Adipocyte (in vitro differentiated cells): ENCODE measurements at regions not wholly inside any gene's neighbourhood (a gene's known extent, or its start where the extent isn't known, plus 50 kb on each side); places are given as distances from the start of the nearest gene placed in this dataset.
"Not testable (repeated sequence)": the region's sequence is repeated elsewhere in the genome, so short reads cannot be mapped to it uniquely, and the experiment has no call there.

Source experiments
- DNase-seq: peaks from one replicate; pipeline ENCODE4 v3.0.0-alpha.2; 2015; ENCODE audit warnings: low read depth
- H3K27me3 ChIP-seq: replicated peaks from 2 replicates; pipeline ENCODE4 v1.7.0; 2013; ENCODE audit warnings: mild to moderate bottlenecking, low read length, moderate library complexity; ENCODE audit not compliant: control insufficient read depth, insufficient read depth
- H3K36me3 ChIP-seq: 2 replicates; pipeline ENCODE4 v1.7.0; 2013; ENCODE audit warnings: low read length, mild to moderate bottlenecking, moderate library complexity; ENCODE audit not compliant: control insufficient read depth, insufficient read depth, severe bottlenecking
- H3K4me1 ChIP-seq: 2 replicates; pipeline ENCODE4 v1.7.0; 2013; ENCODE audit warnings: mild to moderate bottlenecking, low read length, moderate library complexity; ENCODE audit not compliant: control insufficient read depth, insufficient read depth
- H3K4me3 ChIP-seq: 2 replicates; pipeline ENCODE4 v1.7.0; 2013; ENCODE audit warnings: mild to moderate bottlenecking, low read length, moderate library complexity
- H3K9ac ChIP-seq: 2 replicates; pipeline ENCODE4 v1.7.0; 2013; ENCODE audit warnings: mild to moderate bottlenecking, low read length, moderate library complexity
- H3K9me3 ChIP-seq: 2 replicates; pipeline ENCODE4 v1.7.0; 2013; ENCODE audit warnings: mild to moderate bottlenecking, low read length, moderate library complexity; ENCODE audit not compliant: control insufficient read depth

DNA sequence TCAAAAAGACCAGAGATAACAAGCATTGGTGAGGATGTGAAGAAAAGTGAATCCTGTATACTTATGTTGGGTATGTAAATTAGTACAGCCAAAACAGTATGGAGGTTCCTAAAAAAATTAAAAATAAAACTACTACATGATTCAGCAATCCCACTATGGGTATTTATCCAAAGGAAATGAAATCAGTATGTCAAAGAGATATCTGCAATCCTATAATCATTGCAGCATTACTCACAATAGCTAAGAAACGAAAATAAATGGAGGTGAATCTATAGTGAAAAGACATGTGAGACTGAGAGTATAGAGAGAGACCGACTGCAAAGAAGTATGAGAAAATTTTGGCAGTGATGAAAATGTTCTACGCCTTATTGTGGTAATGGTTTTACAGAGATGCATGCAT is 139.2 kb upstream of the TMEM168 start:
- Histone ChIP-seq H3K9ac (no peak overlapping the region), H3K4me1 (peaks cover 8% of the 10 kb centered on the region), H3K27me3 (no peaks in the 10 kb centered on the region), H3K4me3 (no peak overlapping the region), H3K9me3 (no peaks in the 10 kb centered on the region), H3K36me3 (no peaks in the 10 kb centered on the region)
- peak; percentile 22 for DNase-seq

GRCh38 chr7:112926018-112926417 is 135.8 kb upstream of the TMEM168 start:
- H3K9ac ChIP-seq, result no peak overlapping the region
- H3K4me3 ChIP-seq, result no peak overlapping the region
- H3K9me3 ChIP-seq, result no peaks in the 10 kb centered on the region
- H3K36me3 ChIP-seq, result no peaks in the 10 kb centered on the region
- H3K27me3 ChIP-seq, result no peaks in the 10 kb centered on the region
- DNase-seq, result no peak
- H3K4me1 ChIP-seq, result peaks cover 2% of the 10 kb centered on the region

GRCh38 chr7:112922546-112922945 is 132.4 kb upstream of the TMEM168 start:
- H3K4me3 ChIP-seq, H3K36me3 ChIP-seq, H3K9ac ChIP-seq, DNase-seq, H3K9me3 ChIP-seq, H3K4me1 ChIP-seq, H3K27me3 ChIP-seq: not testable (repeated sequence)

- not testable (repeated sequence) for DNase-seq, H3K4me3 ChIP-seq, H3K9ac ChIP-seq, H3K27me3 ChIP-seq, H3K4me1 ChIP-seq, H3K9me3 ChIP-seq
- peaks cover 14% of the 10 kb centered on the region for H3K36me3 ChIP-seq
Observed at GRCh38 chr7:112916431-112916830, 126.2 kb upstream of the TMEM168 start.

- H3K36me3 ChIP-seq, result peaks cover 17% of the 10 kb centered on the region
- H3K27me3 ChIP-seq, result no peaks in the 10 kb centered on the region
- no peak overlapping the region for H3K9ac ChIP-seq
- no peak for DNase-seq
- H3K4me1 ChIP-seq, result no peaks in the 10 kb centered on the region
- no peak overlapping the region for H3K4me3 ChIP-seq
- peaks cover 12% of the 10 kb centered on the region for H3K9me3 ChIP-seq
Observed at GRCh38 chr7:112908086-112908485, 117.9 kb upstream of the TMEM168 start.

GRCh38 chr7:112907658-112908057 is 117.5 kb upstream of the TMEM168 start:
- Histone ChIP-seq H3K4me1 (no peaks in the 10 kb centered on the region), H3K9me3 (peaks cover 12% of the 10 kb centered on the region), H3K36me3 (peaks cover 17% of the 10 kb centered on the region), H3K9ac (no peak overlapping the region), H3K27me3 (no peaks in the 10 kb centered on the region), H3K4me3 (no peak overlapping the region)
- no peak for DNase-seq

DNA sequence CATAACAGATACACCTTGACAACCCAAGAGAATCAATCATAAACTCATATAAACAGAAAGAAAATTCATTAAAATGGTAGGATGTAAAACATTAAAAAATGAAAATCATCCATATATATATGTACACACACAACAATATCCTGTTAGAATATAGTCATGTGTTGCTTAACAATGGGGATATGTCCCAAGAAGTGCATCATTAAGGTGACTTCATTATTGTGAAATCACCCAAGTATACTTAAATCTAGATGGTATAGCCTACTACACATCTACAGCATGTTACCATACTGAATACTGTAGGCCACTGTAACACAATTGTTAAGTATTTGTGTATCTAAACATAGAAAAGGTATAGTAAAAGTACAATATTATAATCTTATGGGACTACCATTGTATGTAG is 115.8 kb upstream of the TMEM168 start:
- peaks cover 12% of the 10 kb centered on the region for H3K9me3 ChIP-seq
- H3K36me3 ChIP-seq, result peaks cover 14% of the 10 kb centered on the region
- DNase-seq, result no peak
- H3K4me3 ChIP-seq, result no peak overlapping the region
- no peaks in the 10 kb centered on the region for H3K4me1 ChIP-seq
- H3K27me3 ChIP-seq, result no peaks in the 10 kb centered on the region
- H3K9ac ChIP-seq, result no peak overlapping the region

GRCh38 chr7:112905413-112905812 is 115.2 kb upstream of the TMEM168 start:
- H3K4me3 ChIP-seq, result no peak overlapping the region
- H3K27me3 ChIP-seq, result no peaks in the 10 kb centered on the region
- H3K9ac ChIP-seq, result no peak overlapping the region
- H3K9me3 ChIP-seq, result peaks cover 12% of the 10 kb centered on the region
- peaks cover 11% of the 10 kb centered on the region for H3K36me3 ChIP-seq
- H3K4me1 ChIP-seq, result no peaks in the 10 kb centered on the region
- DNase-seq, result no peak

GRCh38 chr7:112898432-112899290 is 108.5 kb upstream of the TMEM168 start:
- H3K4me3 ChIP-seq, result no peak overlapping the region
- H3K4me1 ChIP-seq, result no peaks in the 10 kb centered on the region
- DNase-seq, result peak; percentile 59
- no peaks in the 10 kb centered on the region for H3K27me3 ChIP-seq
- H3K9ac ChIP-seq, result no peak overlapping the region
- no peaks in the 10 kb centered on the region for H3K9me3 ChIP-seq
- H3K36me3 ChIP-seq, result peaks cover 10% of the 10 kb centered on the region

DNA sequence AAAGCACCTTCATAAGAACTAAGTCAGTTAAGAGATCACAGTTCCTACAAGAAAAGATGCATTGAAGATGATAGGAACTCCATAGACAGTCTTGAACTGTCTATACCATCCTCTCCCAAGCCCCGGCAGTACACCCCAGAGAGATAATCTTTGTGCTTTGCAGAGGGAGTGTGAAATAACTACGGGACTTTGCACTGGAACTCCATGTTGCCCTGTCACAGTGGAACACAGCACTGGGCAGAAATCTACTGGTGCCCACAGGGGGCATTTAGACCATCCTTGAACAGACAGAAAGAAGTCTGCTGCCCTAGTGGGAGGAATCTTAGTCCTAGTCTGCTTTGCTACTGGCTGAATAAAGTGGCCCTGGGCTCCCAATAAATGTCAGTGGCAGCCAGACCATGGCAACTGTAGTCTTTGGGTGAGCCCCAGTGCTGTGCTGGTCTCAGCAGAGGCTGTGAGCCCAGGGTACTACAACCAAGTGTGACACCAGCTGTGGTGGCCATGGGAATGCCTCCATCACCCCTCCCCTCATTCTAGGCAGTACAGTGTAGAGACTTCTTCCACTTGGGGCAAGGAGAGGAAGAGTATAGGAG is 107.7 kb upstream of the TMEM168 start:
- no peaks in the 10 kb centered on the region for H3K27me3 ChIP-seq
- no peaks in the 10 kb centered on the region for H3K9me3 ChIP-seq
- no peak overlapping the region for H3K4me3 ChIP-seq
- no peak overlapping the region for H3K9ac ChIP-seq
- H3K36me3 ChIP-seq, result peaks cover 16% of the 10 kb centered on the region
- no peaks in the 10 kb centered on the region for H3K4me1 ChIP-seq
- no peak for DNase-seq

DNA sequence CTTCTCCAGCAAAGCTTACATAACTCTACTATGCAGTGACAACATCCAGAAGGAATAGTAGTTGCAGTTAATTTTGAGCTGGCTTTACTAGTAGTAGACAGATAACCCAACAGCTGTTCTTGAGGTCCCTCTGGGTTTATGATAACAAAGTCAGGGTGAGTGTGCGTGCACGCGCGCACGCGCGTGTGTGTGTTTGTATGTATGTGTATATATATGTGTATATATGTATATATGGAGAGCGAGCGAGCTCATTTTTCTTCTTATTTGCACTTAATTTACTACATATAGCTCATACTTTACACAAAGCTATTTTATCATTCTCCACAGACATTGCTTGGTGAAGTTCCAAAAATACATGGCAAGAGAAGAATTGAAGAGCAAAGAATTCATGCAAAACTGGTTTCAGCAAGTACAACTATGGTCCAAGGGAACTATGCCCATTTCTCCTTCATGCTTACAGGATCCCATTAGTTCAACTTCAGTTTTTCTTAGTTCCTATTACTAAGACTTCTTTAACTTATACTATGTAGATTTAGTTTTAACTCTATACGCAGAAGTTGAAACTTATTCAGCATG is 105.9 kb upstream of the TMEM168 start:
- Histone ChIP-seq H3K9me3 (no peaks in the 10 kb centered on the region), H3K4me1 (no peaks in the 10 kb centered on the region), H3K4me3 (no peak overlapping the region), H3K36me3 (peaks cover 18% of the 10 kb centered on the region), H3K9ac (no peak overlapping the region), H3K27me3 (no peaks in the 10 kb centered on the region)
- no peak for DNase-seq
